Fibroblast of mammary gland (primary cell): ENCODE measurements at regions not wholly inside any gene's neighbourhood (a gene's known extent, or its start where the extent isn't known, plus 50 kb on each side); places are given as distances from the start of the nearest gene placed in this dataset.

Experiments
- DNase-seq: peaks from one replicate; pipeline ENCODE4 v3.0.0-alpha.2; 2010; ENCODE audit warnings: low read depth
- H3K4me3 ChIP-seq: 2 replicates; pipeline ENCODE4 v1.5.1; 2011; ENCODE audit warnings: low read depth, mild to moderate bottlenecking, low read length, moderate library complexity; ENCODE audit not compliant: control insufficient read depth
- TF ChIP-seq, protein P1 (sequence below): conservative IDR thresholded peaks from 2 replicates; pipeline ENCODE4 v1.5.1; 2011; ENCODE audit warnings: low read depth, low read length, inconsistent platforms; ENCODE audit not compliant: control insufficient read depth, insufficient read depth

DNA sequence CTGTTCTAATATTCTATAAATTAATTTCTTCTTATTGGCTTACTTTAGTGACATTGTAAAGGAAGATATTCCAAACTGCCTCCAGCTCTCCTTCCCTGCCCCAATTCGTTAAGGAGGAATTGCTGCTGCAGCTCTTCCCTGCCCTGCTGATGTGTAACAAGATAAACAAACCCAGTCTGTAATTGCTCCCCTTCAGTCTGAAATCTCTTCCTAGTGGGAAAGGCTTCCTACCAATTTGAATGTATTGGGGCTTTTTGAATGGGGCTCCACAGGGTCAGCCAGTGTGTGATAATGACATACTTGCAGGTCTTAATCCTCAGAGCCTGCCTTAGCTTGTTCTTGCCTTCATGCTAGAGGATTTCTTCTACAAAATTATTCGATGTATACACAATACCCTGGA, 849.9 kb upstream of the GHITM start:
- DNase-seq: no peak
- TF ChIP-seq, protein P1, sequence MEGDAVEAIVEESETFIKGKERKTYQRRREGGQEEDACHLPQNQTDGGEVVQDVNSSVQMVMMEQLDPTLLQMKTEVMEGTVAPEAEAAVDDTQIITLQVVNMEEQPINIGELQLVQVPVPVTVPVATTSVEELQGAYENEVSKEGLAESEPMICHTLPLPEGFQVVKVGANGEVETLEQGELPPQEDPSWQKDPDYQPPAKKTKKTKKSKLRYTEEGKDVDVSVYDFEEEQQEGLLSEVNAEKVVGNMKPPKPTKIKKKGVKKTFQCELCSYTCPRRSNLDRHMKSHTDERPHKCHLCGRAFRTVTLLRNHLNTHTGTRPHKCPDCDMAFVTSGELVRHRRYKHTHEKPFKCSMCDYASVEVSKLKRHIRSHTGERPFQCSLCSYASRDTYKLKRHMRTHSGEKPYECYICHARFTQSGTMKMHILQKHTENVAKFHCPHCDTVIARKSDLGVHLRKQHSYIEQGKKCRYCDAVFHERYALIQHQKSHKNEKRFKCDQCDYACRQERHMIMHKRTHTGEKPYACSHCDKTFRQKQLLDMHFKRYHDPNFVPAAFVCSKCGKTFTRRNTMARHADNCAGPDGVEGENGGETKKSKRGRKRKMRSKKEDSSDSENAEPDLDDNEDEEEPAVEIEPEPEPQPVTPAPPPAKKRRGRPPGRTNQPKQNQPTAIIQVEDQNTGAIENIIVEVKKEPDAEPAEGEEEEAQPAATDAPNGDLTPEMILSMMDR: no peak
- H3K4me3 ChIP-seq: no peak overlapping the region

DNA sequence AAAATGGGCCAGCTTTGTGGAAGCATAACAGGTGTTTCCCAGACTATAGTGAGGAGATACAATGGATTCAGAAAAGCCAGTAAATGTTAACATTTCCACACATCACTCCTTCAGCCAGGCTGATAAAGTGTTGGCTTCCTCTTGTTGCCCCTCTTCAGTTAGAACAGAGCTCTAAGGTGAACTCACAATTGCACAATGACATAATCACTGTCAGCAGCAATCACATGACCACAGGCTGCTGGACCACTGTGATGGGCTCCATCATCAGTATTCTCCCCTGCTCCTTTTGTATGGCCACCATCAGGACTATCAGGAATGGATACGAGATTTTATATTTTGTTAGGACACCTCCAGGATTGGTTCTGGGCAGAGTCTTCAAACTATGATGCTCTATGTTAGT, 849.4 kb upstream of the GHITM start:
- TF ChIP-seq, protein P1: no peak
- DNase-seq: no peak
- no peak overlapping the region for H3K4me3 ChIP-seq

DNA sequence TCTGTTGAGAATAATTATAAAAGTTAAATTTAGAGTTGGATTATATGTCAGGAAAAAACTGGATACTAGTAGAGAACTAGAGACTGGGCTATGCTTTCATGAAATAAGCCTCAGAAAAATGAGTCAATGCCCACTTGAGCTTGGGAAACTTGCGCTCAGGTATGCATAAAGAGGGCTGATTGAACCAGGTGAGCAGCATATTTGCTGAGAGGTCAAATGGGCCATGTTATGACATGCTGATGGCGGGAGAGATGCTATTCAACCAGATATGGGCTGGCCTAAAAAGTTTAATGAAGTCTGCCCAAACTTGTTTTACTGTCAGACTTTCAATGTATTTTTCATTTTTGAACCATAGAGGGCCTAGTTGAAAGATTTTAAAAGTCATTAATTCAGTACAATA, 837.6 kb upstream of the GHITM start:
- TF ChIP-seq, protein P1: no peak
- DNase-seq: no peak
- no peak overlapping the region for H3K4me3 ChIP-seq

DNA sequence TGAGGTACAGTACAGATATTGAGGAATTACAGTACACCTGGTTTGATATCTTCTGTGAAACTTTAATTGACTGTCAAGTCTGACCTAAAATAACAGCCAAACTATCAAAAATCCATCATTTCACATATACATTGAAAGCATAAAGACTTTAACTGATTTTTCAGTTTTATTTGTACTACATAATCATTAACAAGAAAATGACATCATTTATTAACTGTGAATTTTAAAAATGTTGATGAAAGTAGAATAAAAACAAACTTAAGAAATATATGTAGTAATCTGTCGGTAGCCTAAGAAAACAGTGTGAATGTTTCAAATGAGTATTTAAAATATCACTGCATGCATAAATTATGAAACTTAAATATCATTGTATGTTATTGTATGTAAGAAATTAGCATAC, 836.7 kb upstream of the GHITM start:
- no peak overlapping the region for H3K4me3 ChIP-seq
- TF ChIP-seq, protein P1: no peak
- no peak for DNase-seq

DNA sequence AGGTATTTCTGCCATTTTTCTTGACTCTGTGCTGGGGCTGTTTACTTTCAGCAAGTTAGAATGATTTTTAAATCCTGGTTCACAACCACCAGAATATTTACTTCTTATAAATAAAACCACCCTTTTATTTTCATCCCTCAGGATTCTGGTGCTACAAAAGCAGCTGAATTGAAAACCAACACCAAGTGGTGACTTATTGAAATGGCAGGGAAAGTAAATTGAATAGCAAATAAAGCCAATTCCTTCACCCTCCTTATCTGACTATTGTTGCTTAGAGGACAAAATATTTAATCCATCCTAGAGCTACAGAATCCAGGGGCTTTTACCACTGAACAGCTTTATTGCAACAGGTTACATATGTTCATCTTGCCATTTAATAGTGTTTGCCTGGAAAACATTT, 828.6 kb upstream of the GHITM start:
- TF ChIP-seq, protein P1: no peak

DNA sequence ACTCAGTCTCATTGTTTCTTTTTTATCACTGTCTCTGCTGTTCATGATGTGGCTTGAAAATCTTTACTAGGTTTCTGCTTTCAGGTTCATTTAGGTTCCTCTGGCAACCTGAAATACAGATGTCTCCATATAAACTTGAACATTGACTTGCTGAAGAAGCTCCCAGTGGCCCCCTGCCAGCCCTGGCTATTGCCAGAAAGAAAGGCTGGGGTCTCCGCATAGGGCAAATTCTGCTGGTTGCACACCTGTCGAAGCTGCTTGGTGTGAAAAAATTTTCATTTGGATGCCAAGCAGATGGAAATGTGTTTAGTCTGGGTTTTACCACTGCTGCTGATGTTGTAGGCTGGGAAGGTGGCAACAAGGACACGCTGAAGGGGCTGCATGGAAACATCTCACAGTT, 826.7 kb upstream of the GHITM start:
- TF ChIP-seq, protein P1: no peak
- no peak for DNase-seq
- no peak overlapping the region for H3K4me3 ChIP-seq

More for the DNA sequence above, 828.6 kb upstream of the GHITM start:
- DNase-seq: no peak
- no peak overlapping the region for H3K4me3 ChIP-seq

DNA sequence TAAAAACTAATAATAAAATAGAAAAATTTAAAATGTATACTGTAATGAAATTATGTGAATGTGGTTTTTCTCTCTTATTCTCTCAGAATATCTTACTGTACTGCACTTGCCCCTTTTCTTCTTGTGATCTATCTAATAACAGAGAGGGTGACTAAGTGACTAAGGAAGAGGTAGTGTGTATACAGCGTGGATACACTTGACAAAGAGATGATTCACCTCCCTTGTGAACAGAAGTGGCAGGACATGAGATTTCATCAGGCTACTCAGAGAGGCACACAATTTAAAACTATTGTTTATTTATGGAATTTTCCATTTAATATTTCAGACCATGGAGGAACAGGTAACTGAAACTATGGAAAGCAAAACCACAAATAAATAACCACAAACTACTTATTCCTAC, 806.6 kb upstream of the GHITM start:
- no peak for DNase-seq
- TF ChIP-seq, protein P1: no peak

More for the DNA sequence above, 806.6 kb upstream of the GHITM start:
- H3K4me3 ChIP-seq: no peak overlapping the region
